ENCODE measurements at regions not wholly inside any gene's neighbourhood (a gene's known extent, or its start where the extent isn't known, plus 50 kb on each side); places are given as distances from the start of the nearest gene placed in this dataset.

DNA sequence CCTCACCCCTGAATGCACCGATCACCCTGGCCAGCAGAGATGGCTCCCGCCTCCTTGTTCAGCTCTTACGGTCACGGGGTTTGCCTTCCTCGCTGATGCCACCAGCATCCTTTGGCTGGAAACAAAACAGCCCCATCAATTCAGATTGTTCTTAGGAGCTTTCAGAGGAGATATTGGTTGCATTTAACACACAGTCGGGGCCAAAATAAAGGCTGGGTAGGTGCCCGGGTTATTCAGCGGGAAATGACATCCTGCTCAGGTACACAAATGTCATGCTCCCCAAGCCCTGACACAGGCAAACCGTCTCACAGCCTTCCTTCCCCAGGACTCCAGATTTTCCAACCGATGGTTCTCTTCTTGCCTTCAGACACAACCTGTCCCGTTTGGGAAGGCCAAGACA is 62.4 kb upstream of the MEF2A start:
- no peak for DNase-seq (ENCODE audit: low read depth)

DNA sequence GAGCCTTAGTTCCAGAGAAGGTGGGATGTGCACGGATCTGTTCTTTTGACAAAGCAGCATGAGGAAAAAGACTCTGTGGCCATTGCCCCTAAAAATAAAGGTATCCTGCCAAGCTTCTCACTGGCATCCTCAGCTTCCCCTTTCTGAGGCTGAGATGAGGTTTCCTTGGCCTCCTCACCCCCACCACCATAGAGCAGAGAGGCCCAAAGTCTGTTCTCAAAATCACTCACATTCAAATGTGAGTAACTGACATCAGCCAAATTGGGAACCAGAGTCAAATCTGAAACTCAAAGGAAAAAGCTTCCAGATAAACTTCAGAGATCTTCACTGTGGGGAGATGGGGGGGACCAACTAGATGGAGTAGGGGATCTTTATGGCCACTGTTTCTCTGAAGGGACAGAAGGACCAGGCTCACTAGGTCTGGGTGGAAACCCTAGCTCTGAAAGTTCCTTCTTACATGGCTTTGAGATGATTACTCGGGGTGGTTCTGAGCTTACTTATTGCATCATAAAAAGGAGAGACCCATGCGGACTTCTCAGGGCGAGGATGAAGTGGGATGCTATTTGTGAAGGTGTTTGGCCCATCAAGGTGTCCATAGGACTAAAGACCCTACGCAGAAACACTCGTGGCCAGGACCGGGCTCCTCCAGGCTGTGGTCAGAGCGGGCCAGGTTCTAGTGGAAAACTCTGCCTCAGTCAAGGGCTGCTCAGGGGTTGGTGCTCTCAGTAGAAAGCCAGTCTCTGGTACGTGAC is 61.5 kb upstream of the MEF2A start:
- peak; percentile 66 for DNase-seq (ENCODE audit: low read depth)
- TF ChIP-seq POLR2A (IDR thresholded peaks at IDR 0.05; ENCODE audit: extremely low read depth, insufficient read length) (no peak), MYC (IDR thresholded peaks at IDR 0.05; ENCODE audit: low read depth, low read length) (no peak)
- TF ChIP-seq, protein P1, sequence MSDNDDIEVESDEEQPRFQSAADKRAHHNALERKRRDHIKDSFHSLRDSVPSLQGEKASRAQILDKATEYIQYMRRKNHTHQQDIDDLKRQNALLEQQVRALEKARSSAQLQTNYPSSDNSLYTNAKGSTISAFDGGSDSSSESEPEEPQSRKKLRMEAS (IDR thresholded peaks at IDR 0.05; ENCODE audit: low read depth, low read length) = no peak
- TF ChIP-seq, protein P2, sequence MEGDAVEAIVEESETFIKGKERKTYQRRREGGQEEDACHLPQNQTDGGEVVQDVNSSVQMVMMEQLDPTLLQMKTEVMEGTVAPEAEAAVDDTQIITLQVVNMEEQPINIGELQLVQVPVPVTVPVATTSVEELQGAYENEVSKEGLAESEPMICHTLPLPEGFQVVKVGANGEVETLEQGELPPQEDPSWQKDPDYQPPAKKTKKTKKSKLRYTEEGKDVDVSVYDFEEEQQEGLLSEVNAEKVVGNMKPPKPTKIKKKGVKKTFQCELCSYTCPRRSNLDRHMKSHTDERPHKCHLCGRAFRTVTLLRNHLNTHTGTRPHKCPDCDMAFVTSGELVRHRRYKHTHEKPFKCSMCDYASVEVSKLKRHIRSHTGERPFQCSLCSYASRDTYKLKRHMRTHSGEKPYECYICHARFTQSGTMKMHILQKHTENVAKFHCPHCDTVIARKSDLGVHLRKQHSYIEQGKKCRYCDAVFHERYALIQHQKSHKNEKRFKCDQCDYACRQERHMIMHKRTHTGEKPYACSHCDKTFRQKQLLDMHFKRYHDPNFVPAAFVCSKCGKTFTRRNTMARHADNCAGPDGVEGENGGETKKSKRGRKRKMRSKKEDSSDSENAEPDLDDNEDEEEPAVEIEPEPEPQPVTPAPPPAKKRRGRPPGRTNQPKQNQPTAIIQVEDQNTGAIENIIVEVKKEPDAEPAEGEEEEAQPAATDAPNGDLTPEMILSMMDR (IDR thresholded peaks at IDR 0.05; ENCODE audit: low read depth, low read length) = no peak
- no peak overlapping the region for H3K4me3 ChIP-seq (ENCODE audit: low read depth, low read length)

More for the DNA sequence above, 62.4 kb upstream of the MEF2A start:
- H3K4me3 ChIP-seq (ENCODE audit: low read depth, low read length) = no peak overlapping the region
- TF ChIP-seq MYC (IDR thresholded peaks at IDR 0.05; ENCODE audit: low read depth, low read length) (no peak), POLR2A (IDR thresholded peaks at IDR 0.05; ENCODE audit: extremely low read depth, insufficient read length) (no peak)
- TF ChIP-seq, protein P1 (IDR thresholded peaks at IDR 0.05; ENCODE audit: low read depth, low read length) = no peak
- TF ChIP-seq, protein P2 (IDR thresholded peaks at IDR 0.05; ENCODE audit: low read depth, low read length) = no peak

DNA sequence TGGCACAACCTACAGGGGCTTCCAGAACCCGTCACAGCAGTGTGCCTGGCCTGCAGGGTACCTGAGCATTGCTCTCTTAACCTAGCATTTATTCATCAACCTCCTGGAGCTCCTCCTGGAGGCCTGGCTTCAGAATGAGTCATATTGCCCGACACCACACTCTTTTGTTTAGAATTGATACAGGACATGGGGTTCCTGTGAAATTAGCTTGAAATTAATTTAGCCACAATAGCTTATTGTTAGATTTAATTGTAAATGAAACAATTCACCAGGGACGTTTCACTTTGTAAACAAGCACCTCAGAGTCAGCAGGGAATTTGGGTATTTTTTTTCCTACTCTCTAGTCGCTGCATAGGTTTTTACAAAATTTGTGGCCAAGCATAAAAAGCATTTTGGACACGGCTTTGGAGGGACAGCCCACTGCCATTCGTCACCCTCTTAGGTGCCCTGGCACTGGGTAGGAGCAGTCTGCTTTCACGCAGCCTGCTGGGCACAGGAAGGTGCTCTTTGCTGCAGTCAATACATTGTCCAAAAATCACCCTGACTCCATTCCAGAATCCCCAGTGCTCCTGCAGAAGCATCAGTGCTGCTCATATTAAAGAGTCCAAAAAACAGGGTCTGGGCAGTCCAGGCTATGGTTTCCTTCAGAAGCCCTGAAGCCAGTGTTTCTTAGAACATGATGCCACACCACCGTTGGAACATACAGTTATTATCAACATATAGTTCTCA is 60.8 kb upstream of the MEF2A start:
- TF ChIP-seq, protein P2 (IDR thresholded peaks at IDR 0.05; ENCODE audit: low read depth, low read length) = no peak
- TF ChIP-seq MYC (IDR thresholded peaks at IDR 0.05; ENCODE audit: low read depth, low read length) (no peak), POLR2A (IDR thresholded peaks at IDR 0.05; ENCODE audit: extremely low read depth, insufficient read length) (no peak)
- TF ChIP-seq, protein P1 (IDR thresholded peaks at IDR 0.05; ENCODE audit: low read depth, low read length) = no peak
- H3K4me3 ChIP-seq (ENCODE audit: low read depth, low read length) = no peak overlapping the region
- peak; percentile 63 for DNase-seq (ENCODE audit: low read depth)

DNA sequence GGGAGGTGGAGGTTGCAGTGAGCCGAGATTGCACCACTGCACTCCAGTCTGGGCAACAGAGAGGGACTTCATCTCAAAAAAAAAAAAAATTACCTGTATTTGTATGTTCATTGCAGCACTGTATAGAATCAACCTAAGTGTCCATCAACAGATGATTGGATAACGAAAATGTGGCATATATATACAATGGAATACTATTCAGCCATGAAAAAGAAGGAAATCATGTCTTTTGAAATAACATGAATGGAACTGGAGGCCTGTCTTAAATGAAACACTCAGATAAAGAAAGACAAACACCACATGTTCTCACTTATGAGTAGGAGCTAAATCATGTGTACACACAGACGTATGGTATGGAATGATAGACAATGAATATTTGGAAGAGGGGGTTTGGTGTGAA is 59.4 kb upstream of the MEF2A start:
- no peak overlapping the region for H3K4me3 ChIP-seq (ENCODE audit: low read depth, low read length)
- TF ChIP-seq, protein P2 (IDR thresholded peaks at IDR 0.05; ENCODE audit: low read depth, low read length) = no peak
- no peak for TF ChIP-seq POLR2A (IDR thresholded peaks at IDR 0.05; ENCODE audit: extremely low read depth, insufficient read length)
- TF ChIP-seq, protein P1 (IDR thresholded peaks at IDR 0.05; ENCODE audit: low read depth, low read length) = no peak
- no peak for TF ChIP-seq MYC (IDR thresholded peaks at IDR 0.05; ENCODE audit: low read depth, low read length)
- DNase-seq (ENCODE audit: low read depth) = no peak

DNA sequence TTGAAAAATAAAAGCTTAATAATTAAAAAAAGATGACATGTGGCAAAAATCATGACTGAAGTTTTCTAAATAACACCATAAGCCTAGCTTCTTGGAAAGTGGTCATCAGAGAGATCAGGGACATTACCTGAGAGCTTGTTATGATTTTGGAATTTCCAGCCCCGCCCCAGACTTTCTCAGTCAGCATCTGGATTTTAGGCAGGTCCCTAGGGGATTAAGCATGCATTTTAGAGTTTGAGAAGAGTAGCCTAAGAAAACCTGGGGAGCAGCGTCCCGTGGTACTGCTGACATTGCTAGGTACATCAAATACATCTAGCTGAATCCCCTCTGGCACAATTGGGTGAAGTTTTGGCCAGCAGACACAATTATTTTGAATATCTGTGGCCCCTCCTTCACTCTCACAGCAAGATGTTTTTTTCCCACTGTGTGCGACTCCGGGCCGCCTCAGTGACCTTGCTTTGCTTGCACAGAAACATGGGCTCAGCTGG is 58.7 kb upstream of the MEF2A start:
- no peak for DNase-seq (ENCODE audit: low read depth)
- no peak overlapping the region for H3K4me3 ChIP-seq (ENCODE audit: low read depth, low read length)
- TF ChIP-seq, protein P1 (IDR thresholded peaks at IDR 0.05; ENCODE audit: low read depth, low read length) = no peak
- no peak for TF ChIP-seq MYC (IDR thresholded peaks at IDR 0.05; ENCODE audit: low read depth, low read length)
- TF ChIP-seq POLR2A (IDR thresholded peaks at IDR 0.05; ENCODE audit: extremely low read depth, insufficient read length) = no peak
